MCF 10A (cell line): ENCODE measurements at regions not wholly inside any gene's neighbourhood (a gene's known extent, or its start where the extent isn't known, plus 50 kb on each side); places are given as distances from the start of the nearest gene placed in this dataset.

Experiments used
- BruUV-seq: library from RNA; stranded (reverse); fragments of 400-500 nt; replicated peaks from 2 replicates; lab custom pipeline; 2021; lab: Mats Ljungman, UMichigan
- CTCF ChIA-PET: fragments of 300-600 bp; sonication (Branson Sonifier 250); formaldehyde crosslinking; extraction: SDS; loops from one replicate; lab custom pipeline; 2021; ENCODE audit warnings: antibody characterized with exemption, inconsistent platforms; lab: Yijun Ruan, JAX
- POLR2A ChIA-PET: fragments of 300-600, 350-650 bp; sonication (Branson Sonifier 250); formaldehyde crosslinking; extraction: SDS; loops from one replicate; lab custom pipeline; 2020; ENCODE audit warnings: antibody characterized with exemption, inconsistent platforms; lab: Yijun Ruan, JAX
- DNase-seq: peaks from one replicate; pipeline ENCODE4 v3.0.0-alpha.2; 2018; ENCODE audit not compliant: unreplicated experiment
- H3K27ac Mint-ChIP-seq: one replicate; pipeline ENCODE4 v1.8.0; 2022; ENCODE audit warnings: mild to moderate bottlenecking, low read depth, mixed read lengths; ENCODE audit not compliant: unreplicated experiment
- H3K27me3 Mint-ChIP-seq: one replicate; pipeline ENCODE4 v1.8.0; 2022; ENCODE audit warnings: mixed read lengths; ENCODE audit not compliant: insufficient read depth, unreplicated experiment
- H3K36me3 Mint-ChIP-seq: one replicate; pipeline ENCODE4 v1.8.0; 2022; ENCODE audit warnings: mild to moderate bottlenecking, moderate library complexity, mixed read lengths; ENCODE audit not compliant: insufficient read depth, unreplicated experiment
- H3K4me1 Mint-ChIP-seq: one replicate; pipeline ENCODE4 v1.8.0; 2022; ENCODE audit warnings: mixed read lengths; ENCODE audit not compliant: insufficient read depth, unreplicated experiment
- H3K4me3 Mint-ChIP-seq: one replicate; pipeline ENCODE4 v1.8.0; 2022; ENCODE audit warnings: mild to moderate bottlenecking, moderate library complexity, mixed read lengths; ENCODE audit not compliant: unreplicated experiment
- H3K9me3 Mint-ChIP-seq: one replicate; pipeline ENCODE4 v1.8.0; 2022; ENCODE audit warnings: mixed read lengths; ENCODE audit not compliant: unreplicated experiment
- CTCF ChIP-seq: fragments of 200-600 bp; IDR thresholded peaks from one replicate; pipeline ENCODE4 v1.8.0; 2022; ENCODE audit warnings: antibody characterized with exemption, mild to moderate bottlenecking; ENCODE audit not compliant: unreplicated experiment
- intact Hi-C: fragments of 100-400 bp; cut with micrococcal nuclease; formaldehyde crosslinking; loops from 2 replicates; pipeline ENCODE4 v1.14.1; 2022

GRCh38 chr10:28186461-28186860, 116.4 kb downstream of the MPP7 start:
- H3K27ac Mint-ChIP-seq: no peak overlapping the region
- no peak for DNase-seq
- no peaks in the 10 kb centered on the region for H3K36me3 Mint-ChIP-seq
- intact Hi-C loops: no loop called here
- POLR2A ChIA-PET: no interaction called here
- TF ChIP-seq CTCF: no peak
- no peaks in the 10 kb centered on the region for H3K9me3 Mint-ChIP-seq
- no peaks in the 10 kb centered on the region for H3K27me3 Mint-ChIP-seq
- CTCF ChIA-PET: no interaction called here
- no peak overlapping the region for H3K4me3 Mint-ChIP-seq
- no TSS peak for BruUV-seq
- H3K4me1 Mint-ChIP-seq: no peaks in the 10 kb centered on the region

- no TSS peak for BruUV-seq
- Mint-ChIP-seq H3K4me1 (no peaks in the 10 kb centered on the region), H3K9me3 (no peaks in the 10 kb centered on the region), H3K27ac (no peak overlapping the region), H3K36me3 (no peaks in the 10 kb centered on the region), H3K4me3 (no peak overlapping the region), H3K27me3 (no peaks in the 10 kb centered on the region)
- intact Hi-C loops: no loop called here
- CTCF ChIA-PET: no interaction called here
- no peak for TF ChIP-seq CTCF
- POLR2A ChIA-PET: no interaction called here
- DNase-seq: no peak
These were observed 118.1 kb downstream of the MPP7 start for GRCh38 chr10:28184810-28185209.

GRCh38 chr10:28181478-28182096, 121.3 kb downstream of the MPP7 start:
- no peak overlapping the region for H3K4me3 Mint-ChIP-seq
- CTCF ChIA-PET: interaction anchor here (0.6 to 1.0 kb wide), 3 partner anchors 11 to 204 kb away, joined by 3 to 4 read pairs (median 4); no protein-coding TSS in a partner anchor
- no TSS peak for BruUV-seq
- H3K4me1 Mint-ChIP-seq: peaks cover 17% of the 10 kb centered on the region
- no peaks in the 10 kb centered on the region for H3K27me3 Mint-ChIP-seq
- no peak for TF ChIP-seq CTCF
- POLR2A ChIA-PET: no interaction called here
- H3K36me3 Mint-ChIP-seq: no peaks in the 10 kb centered on the region
- H3K27ac Mint-ChIP-seq: no peak overlapping the region
- no peak for DNase-seq
- intact Hi-C loops: no loop called here
- H3K9me3 Mint-ChIP-seq: no peaks in the 10 kb centered on the region

- H3K9me3 Mint-ChIP-seq: no peaks in the 10 kb centered on the region
- no peak for TF ChIP-seq CTCF
- peaks cover 17% of the 10 kb centered on the region for H3K4me1 Mint-ChIP-seq
- CTCF ChIA-PET: interaction anchor here (0.6 kb wide), 1 partner anchor 12 kb away, joined by 4 read pairs; no protein-coding TSS in a partner anchor
- intact Hi-C loops: no loop called here
- H3K36me3 Mint-ChIP-seq: no peaks in the 10 kb centered on the region
- POLR2A ChIA-PET: no interaction called here
- no peaks in the 10 kb centered on the region for H3K27me3 Mint-ChIP-seq
- no peak overlapping the region for H3K27ac Mint-ChIP-seq
- no TSS peak for BruUV-seq
- H3K4me3 Mint-ChIP-seq: no peak overlapping the region
- DNase-seq: no peak
These were observed 122.2 kb downstream of the MPP7 start for GRCh38 chr10:28180654-28181053.
